ENCODE measurements at regions not wholly inside any gene's neighbourhood (a gene's known extent, or its start where the extent isn't known, plus 50 kb on each side); places are given as distances from the start of the nearest gene placed in this dataset.

- H3K4me3 ChIP-seq (ENCODE audit: control insufficient read depth, low read depth, low read length) = no peak overlapping the region
- DNase-seq (ENCODE audit: low read depth) = no peak
- no peak for TF ChIP-seq CTCF (conservative IDR thresholded peaks at IDR 0.05; ENCODE audit: control insufficient read depth, insufficient read depth, low read depth, low read length)
Observed at GRCh38 chr2:228801451-228801850, 469.6 kb downstream of the PID1 start.

- no peak for TF ChIP-seq CTCF (conservative IDR thresholded peaks at IDR 0.05; ENCODE audit: control insufficient read depth, insufficient read depth, low read depth, low read length)
- DNase-seq (ENCODE audit: low read depth) = no peak
- no peak overlapping the region for H3K4me3 ChIP-seq (ENCODE audit: control insufficient read depth, low read depth, low read length)
Observed at GRCh38 chr2:228799208-228799588, 471.9 kb downstream of the PID1 start.

- no peak overlapping the region for H3K4me3 ChIP-seq (ENCODE audit: control insufficient read depth, low read depth, low read length)
- no peak for TF ChIP-seq CTCF (conservative IDR thresholded peaks at IDR 0.05; ENCODE audit: control insufficient read depth, insufficient read depth, low read depth, low read length)
- peak; percentile 2 for DNase-seq (ENCODE audit: low read depth)
Observed at GRCh38 chr2:228798458-228799207, 472.5 kb downstream of the PID1 start.

GRCh38 chr2:228796386-228796785 is 474.7 kb downstream of the PID1 start:
- TF ChIP-seq CTCF (conservative IDR thresholded peaks at IDR 0.05; ENCODE audit: control insufficient read depth, insufficient read depth, low read depth, low read length) = no peak
- no peak overlapping the region for H3K4me3 ChIP-seq (ENCODE audit: control insufficient read depth, low read depth, low read length)
- DNase-seq (ENCODE audit: low read depth) = no peak

- no peak overlapping the region for H3K4me3 ChIP-seq (ENCODE audit: control insufficient read depth, low read depth, low read length)
- no peak for TF ChIP-seq CTCF (conservative IDR thresholded peaks at IDR 0.05; ENCODE audit: control insufficient read depth, insufficient read depth, low read depth, low read length)
- peak; percentile 13 for DNase-seq (ENCODE audit: low read depth)
Observed at GRCh38 chr2:228793116-228793515, 478.0 kb downstream of the PID1 start.

GRCh38 chr2:228786901-228787300 is 484.2 kb downstream of the PID1 start:
- no peak for DNase-seq (ENCODE audit: low read depth)
- no peak for TF ChIP-seq CTCF (conservative IDR thresholded peaks at IDR 0.05; ENCODE audit: control insufficient read depth, insufficient read depth, low read depth, low read length)
- no peak overlapping the region for H3K4me3 ChIP-seq (ENCODE audit: control insufficient read depth, low read depth, low read length)
